AG08395 (cell line): ENCODE measurements at regions not wholly inside any gene's neighbourhood (a gene's known extent, or its start where the extent isn't known, plus 50 kb on each side); places are given as distances from the start of the nearest gene placed in this dataset.

Experiments
- DNase-seq: peaks from one replicate; pipeline ENCODE4 v3.0.0; 2012; ENCODE audit warnings: mixed read lengths, low spot score

DNA sequence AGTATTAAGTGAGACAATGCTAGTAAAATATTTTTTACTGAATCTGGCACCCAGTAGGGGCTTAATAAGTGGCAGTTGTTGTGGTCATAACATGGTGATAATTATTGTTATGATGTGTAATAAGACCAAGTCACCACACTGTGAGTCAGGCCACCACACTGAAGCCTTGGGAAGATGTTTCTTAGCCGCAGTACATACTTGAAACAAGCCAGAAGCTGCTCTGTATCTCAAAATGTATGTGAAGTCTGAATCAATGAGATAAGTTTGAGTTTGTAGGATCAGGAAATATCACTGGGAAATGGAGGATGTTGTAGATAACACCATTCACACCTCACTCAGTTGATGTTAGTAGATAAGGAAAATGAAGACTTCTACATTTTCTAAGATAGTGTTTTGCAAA lies 51.3 kb upstream of the PTPN3 start:
- no peak for DNase-seq

DNA sequence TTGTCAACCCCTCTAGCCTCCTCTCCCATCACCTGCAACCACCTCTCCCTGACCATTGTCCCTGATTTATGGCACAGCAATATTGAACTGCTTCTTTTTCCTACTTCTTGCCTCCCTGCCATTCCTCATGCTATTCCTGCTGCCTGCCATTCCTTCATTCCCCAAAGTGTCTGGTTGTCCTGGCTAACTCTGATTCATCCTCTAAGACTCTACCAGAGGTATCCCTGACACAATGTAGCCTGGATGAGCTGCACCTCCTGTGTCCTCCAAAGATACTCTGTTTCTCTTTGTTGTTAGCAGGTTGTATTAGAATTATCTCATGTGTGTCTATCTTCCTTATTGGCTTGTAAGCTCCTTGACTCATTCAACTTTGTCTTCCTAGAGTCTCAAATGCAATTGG lies 53.5 kb upstream of the PTPN3 start:
- no peak for DNase-seq

DNA sequence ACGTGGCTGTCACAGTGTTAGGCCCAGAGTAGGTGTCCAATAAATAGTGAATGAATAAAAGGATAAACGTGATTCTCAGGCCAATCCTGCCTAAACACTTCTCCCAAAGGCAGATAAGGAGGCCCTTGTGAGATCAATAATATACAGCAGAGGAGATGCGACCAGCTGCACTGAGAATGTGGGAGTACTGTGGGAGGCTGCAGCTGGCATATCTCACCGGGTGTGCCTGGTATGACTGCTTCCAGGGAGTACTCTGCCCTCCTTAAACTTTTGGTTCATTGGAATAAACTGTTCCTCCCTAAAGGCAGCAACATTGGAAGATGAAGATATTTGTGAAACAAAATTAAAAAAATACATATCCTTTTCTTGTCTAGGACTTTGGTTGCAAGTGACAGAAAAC lies 57.1 kb upstream of the PTPN3 start:
- DNase-seq: no peak

DNA sequence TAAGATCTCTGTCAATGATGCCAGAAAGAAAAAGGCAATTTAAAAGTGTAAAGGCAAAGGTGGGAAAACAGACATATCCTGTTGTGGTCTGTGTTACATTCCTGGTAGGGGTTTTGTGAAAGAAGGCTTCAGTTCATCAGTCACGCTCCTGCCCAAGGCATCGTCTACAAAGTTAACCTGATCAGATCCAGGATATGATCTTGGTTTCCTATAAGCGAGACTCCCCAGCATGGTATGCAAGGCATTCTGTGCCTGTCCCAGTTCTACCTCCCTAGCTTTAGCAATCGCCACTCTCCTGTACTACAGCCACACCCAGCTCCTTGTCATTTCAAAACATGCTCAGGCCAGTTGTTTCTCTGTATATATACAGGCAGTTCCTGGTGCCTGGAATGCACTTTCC lies 58.0 kb upstream of the PTPN3 start:
- DNase-seq: no peak

DNA sequence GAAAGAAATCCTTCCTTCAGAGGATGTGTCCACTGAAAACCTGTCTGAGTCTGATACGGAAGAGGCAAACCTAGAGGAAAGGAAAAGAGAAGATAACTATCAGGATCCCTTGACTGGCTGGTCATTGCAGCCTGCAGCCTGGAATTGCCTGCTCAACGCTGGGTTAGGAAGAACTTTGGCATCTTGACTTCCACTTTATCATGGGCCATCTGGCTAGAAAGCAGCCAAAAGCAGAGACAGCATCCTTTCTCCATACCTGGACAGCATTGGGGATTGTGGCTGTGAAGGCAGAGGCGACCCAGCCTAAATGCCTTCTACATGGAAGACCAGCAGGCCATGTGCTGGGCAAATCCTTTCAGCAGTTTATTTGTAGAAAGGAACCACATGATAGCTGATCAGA lies 58.7 kb upstream of the PTPN3 start:
- DNase-seq: no peak

DNA sequence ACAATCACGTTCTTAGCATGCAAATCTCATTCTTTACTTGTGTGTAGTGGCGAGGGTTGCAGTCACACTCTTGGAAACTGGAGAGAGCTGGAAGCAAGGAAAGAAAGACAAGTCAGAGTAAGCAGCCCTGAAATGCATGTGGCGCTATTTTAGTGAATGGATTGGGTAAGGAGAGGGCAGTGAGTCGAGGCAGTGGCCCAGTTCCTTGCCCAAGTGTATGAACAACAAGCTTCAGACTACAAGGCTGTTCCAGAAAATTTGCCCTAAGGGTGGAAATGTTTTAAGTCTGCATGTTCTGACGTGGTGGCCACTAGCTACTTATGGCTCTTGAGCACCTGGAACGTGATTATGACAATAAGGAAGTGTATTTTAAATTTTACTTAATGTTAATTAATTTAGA lies 59.4 kb upstream of the PTPN3 start:
- no peak for DNase-seq

DNA sequence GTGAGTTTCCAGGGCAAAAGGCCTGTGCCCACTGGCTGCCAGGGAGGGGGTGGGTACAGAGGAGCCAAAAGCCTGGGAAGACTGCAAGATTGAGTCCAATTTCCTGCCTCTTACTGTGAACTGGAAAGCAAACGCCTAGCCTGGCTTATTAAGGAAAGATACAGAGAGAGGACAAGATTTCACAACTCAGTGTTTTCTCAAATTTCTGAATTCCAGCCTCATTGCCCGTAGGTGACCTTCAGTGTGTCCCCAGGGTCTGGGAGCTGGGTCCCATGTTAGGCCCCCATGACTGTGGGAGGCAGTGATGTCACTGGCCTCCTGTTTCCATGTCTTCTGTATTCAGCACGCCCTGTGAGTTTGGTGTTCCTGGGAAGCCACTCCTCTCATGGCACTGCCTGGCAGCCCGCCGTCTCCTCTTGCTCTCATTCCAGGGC lies 60.6 kb upstream of the PTPN3 start:
- DNase-seq: no peak

DNA sequence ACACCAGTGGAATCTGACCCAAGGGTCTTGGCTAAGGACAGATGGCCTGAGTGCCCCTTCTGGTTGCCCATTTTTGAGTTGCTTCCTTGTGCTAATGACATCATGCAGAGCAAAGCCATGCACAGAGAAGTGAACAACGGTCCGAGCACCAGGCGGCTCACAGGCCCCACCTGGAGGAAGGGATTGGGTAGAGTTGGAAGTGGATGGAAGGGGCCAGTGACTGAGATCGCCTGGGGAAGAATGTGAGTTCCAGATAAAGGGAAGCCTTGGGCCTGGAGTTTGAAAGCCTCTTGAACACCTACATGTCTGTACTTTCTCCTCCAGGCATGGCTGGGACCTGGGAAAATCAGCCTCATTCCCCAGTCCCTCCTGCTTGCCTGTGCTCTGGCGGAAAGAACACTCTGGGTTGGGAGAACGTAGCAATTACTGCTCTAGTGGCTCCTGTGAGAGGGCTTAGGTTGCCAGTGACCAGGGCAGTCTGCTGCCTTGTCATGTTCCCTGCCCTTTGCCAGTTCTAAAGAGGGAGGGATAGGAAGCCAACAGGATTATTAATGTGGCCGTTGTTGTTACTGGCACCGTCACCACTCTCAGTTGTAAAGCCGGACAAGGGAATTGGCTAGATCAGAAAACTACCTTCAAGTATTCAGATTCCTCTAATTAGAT lies 62.5 kb upstream of the PTPN3 start:
- DNase-seq: no peak

DNA sequence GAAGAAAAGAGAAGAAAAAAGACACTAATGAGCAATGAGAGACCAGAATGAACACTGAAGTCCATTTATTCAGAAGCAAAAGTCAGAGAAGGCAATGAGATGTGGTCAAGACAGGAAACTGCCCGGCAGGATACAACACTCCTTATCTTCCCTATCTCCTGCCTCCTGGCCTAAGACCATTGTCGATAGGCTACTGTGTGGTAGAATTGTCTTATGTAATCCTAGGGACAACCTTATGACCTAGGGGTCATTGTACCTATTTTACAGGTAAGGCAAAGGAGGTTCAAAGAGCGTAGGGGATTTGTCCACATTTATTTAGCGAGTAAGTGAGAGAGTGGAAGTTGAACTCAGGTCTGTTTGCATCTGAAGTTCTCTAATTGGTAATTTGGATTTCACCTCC lies 63.0 kb upstream of the PTPN3 start:
- no peak for DNase-seq

DNA sequence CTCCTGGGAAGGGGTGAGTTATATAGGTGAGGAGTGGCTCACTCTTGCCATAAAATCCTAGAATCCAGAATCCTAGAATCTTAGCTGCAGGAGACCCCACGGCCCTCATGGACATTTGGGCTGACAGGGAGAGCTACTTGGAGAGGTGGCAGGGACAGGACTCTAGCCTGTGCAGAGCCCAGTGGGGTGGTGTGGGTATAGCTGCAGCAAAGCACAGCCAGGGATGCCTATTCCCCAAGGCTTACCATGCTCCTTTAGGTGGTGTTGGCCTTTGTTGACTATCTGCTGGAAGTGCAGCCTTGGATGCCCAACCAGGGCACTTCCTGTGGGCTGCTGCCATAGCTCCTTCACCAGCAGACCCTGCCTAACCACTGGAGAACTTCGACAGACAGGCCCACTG lies 70.0 kb upstream of the PTPN3 start:
- DNase-seq: no peak

DNA sequence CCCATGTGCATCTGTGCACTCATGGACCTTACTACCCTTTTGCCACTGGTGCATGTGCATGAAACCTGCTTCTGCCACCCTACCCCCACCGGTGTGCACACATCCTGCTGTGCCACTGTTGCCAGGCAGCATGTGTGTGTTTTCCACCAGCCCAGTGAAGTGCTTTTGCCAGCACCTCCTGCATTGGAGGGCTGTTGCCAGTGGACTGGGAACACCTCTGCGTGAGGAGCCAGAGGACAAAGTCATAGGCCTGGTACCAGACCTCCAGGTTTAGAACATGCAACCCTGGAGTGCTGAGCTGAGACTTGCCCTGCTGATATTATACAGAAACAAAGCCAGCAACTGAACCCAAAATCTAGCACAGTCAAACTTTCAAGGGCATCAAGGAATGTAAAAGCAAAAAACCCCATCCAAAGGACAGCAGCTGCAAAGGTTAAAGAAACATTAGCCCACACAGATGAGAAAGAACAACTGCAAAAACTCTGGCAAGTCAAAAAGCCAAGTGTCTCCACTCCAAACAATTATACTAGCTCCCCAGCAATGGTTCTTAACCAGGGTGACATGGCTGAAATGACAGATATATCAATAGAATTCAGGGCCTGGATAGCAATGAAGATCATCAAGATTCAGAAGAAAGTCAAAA lies 70.6 kb upstream of the PTPN3 start:
- DNase-seq: no peak

DNA sequence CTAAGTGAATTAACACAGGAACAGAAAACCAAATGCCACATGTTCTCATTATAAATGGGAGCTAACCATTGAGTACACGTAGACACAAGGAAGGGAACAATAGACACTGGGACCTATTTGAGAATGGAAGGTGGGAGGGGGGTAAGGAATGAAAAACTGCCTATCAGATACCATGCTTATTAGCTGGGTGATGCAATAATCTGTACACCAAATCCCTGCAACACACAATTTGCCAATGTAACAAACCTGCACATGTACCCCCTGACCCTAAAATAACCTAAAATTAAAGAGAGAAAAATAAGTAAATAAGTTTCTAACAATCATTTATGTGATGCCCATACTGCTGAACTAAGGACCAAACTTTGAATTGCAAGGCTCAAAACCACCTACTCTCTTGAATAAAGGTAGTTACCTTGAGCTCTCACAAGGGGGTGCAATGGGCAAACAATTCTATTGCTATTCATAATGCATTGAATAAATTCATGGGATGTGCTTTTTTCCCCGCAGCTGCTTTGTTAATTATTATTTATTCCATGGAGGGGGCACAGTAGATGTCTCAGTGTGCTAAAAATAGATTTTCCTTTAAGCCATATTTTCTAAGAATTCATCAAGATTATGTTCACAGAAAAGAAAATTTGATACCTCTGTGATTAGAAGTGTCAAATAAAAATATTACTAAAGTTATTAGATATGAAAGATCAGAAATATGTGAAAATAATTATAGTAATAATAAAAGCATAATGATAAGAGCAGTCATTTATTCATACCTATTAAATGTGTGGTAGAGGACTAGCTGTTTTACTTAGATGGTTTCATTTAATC lies 76.2 kb upstream of the PTPN3 start:
- peak; percentile 67 for DNase-seq

DNA sequence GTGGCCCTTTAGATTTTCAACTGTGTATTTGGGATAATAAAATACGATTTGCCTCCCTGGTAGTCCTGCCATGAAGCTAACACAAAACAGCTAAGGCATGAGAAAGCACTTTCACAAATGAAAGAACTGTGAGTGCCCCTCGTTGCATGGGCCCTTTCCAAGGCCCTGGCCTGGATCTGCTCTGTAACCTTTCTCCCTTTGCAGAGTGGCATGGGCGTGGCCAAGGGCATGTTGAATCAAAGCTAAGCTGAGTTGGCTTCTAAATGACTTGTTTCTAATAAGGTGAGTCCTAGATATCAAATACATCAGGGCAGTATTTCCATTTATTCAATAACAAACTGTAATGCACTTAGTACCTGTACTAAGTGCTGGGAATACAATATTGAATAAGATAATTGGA lies 78.7 kb upstream of the PTPN3 start:
- DNase-seq: no peak

DNA sequence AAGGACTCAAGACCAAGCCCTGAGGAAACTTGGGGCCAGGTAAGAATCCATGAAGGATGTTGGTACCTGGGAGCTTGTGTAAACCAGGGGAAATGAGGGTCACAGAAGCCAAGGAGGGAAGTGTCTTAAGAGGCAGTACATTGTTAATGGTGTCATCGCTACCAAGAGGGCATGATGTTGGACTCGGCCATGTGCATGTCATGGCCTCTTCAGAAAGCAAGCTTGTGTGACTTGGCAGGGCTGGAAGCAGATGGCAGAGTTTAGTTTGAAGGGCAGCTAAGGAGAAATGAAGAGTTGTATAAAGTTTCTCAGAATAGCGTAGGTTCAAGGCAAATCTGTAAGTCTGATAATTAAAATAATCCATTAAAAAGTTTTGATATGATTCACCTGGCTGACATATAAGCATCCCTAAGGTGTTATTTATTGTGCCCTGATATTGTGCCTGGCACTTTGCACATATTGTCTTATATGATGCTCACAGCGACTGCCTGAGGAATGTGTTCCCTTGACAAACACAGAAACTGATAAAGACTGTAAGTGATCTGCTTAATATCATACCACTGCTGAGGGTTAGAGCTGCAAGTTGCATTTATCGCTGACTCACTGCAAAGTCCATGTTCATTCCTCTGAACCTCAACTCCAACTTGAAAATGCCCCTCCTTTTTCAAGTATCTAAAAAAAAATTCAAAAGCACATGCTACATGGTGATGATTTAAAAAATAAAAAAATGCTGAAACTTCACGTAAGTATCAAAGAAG lies 81.3 kb upstream of the PTPN3 start:
- no peak for DNase-seq

DNA sequence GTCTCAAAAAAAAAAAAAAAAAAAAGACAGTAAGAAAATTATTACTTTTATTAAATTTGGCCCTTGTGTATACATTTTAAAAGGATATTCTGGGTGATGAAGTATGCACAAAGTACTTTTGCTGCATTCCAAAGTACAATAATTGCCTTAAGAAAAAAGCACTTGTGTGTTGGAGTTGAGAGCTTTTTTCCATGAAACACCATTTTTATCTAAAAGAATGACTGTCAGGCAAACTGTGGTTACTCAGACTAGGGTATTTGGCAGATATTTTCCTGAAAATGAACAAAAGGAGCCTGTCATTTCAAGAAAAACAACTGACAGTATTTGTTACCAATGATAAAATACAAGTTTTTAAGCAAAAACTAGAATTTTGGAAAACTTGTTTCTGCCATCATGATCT lies 84.3 kb upstream of the PTPN3 start:
- no peak for DNase-seq

DNA sequence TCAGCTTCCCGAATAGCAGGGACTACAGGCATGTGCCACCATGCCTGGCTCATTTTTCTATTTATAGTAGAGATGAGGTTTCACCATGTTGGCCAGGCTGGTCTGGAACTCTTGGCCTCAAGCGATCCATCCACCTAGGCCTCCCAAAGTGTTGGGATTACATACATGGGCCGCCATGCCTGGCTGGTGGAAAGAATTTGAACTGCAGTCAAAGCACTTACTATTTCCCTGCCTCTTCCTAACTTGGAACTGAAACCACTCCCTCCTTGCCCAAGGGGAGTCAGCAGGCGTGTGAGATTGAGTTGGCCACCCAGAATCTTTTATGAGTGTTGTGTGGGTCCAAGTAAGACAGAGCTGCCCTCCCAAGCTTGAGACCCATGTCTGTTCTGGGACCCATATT lies 86.1 kb upstream of the PTPN3 start:
- no peak for DNase-seq

DNA sequence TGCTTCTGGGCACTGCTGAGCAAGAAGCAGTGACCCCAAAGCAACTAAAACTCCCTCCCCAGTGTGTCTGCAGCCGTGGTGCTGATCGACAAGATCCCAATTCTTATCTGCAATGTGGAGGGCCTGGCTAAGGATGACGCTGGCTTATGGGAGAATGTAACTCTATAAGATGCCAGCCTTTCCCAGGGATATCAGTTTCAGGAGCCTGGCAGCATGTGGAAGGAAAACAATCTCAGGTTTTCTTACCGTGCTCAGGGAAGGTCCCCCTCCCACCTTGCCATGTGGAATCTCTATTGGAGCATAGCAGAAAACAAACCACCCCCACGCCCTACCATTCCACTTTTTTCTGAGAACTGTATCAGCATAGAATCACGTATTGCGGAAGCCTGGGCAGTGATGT lies 87.7 kb upstream of the PTPN3 start:
- DNase-seq: no peak

DNA sequence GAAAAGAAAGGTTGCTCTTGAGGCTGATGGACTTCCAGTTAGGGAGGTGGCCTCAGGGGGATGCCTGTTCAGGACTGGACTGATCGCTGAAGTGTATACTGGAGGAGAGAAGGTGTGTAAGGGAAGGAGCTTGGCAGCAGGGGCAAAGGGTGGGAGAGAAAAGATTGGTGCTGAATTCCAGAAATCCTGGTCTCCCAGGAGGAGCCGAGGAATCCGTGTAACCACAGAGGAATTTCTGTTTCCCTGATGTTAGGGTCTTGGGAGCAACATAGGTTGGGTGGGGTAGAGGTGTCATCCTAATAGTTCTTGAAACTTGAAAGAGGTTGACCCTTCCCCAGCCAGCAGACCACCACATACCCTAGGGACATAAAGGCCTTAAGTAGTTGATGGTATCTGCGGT lies 88.9 kb upstream of the PTPN3 start:
- DNase-seq: no peak

DNA sequence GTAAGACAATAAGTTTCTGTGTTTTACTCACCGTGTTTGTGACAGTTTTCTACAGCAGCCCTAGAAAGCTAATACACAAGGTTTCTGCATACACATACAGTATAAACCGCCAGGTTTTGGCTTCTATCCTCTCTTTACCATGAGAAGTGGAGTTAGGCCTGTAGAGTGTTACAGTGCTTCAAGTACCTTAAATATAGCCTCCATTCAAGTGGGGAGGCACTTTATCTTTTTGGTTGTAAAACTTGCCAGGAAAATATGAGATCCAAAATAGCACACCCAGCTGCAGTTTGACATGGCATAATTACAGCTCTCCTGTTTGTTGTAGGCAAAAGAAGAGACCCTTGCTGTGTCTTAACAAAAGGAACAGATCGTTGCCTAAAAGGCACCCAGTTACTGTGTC lies 90.3 kb upstream of the PTPN3 start:
- DNase-seq: no peak

DNA sequence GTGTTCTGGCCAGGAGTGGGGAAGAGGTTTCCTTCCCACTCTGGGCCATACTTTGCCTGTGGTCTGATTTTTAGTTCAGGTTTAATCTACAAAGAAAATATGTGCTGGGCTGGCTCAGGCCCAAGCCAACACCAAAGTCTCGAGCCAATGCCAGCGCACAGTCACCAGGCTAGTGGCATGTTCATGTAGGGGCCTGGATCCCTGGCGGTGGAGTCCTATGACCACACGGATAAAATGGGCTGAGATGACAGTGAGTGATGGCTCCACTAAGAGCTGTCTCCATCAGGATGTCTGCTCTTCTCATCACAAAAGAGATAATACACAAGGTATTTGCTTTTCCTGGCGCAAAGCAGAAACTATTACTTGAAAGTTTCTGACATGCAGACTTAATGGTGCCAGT lies 92.9 kb upstream of the PTPN3 start:
- no peak for DNase-seq

DNA sequence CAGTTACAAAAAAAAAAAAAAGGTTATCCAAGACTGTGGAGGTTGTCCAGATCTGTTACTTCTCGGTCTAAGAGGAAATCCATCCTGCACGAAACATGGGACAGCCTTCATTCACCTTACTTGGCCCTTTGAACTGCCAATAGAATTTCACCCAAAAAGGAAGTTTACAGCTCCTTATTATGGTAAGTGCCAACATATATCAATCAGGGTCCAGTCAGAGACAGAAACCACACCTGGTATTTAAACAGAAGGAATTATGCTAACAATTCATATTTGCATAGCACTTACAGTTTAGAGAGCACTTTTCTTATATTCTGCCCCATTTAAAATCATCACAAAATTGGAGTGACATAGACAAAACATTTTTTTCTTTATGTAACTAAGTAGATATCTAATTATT lies 93.6 kb upstream of the PTPN3 start:
- no peak for DNase-seq

DNA sequence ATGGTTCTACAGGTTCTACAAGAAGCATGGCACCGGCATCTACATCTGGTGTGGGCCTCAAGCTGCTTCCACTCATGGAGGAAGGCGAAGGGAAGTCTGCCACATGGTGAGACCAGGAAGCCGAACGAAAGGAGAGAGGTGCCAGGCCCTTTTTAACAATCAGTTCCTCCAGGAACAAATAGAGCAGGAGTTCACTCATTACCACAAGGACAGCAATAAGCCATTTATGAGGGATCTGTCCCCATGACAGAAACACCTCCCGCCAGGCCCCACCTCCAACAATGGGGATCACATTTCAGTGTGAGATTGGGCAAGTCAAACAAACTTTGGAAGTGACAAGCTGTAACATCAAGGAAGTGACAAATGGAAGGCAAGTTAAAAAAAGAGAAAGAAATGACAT lies 95.5 kb upstream of the PTPN3 start:
- no peak for DNase-seq

DNA sequence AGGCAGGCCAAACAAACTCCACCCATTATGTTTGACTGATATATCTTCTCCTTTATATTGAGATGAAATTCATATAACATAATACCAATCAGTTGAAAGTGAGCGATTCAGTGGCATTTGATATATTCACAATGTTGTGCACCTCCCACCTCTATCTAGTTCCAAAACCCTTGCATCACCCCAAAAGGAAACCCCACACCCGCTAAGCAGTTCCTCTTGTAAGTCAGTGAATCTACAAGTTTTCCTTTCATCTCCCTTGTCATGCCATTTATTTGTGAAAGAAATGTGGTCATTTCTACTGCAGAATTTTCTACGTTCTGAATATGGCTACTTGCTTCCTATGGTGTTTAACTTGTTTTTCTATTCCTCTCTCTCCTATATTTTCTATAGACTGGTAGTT lies 99.4 kb upstream of the PTPN3 start:
- no peak for DNase-seq
